ENCODE measurements at regions not wholly inside any gene's neighbourhood (a gene's known extent, or its start where the extent isn't known, plus 50 kb on each side); places are given as distances from the start of the nearest gene placed in this dataset.

GRCh38 chr14:47744155-47744554 lies 68.8 kb upstream of the MDGA2 start:
- DNase-seq: no peak

- DNase-seq: no peak
Observed at GRCh38 chr14:47739541-47739940, 64.1 kb upstream of the MDGA2 start.

- no peak for DNase-seq
Observed at GRCh38 chr14:47730296-47730695, 54.9 kb upstream of the MDGA2 start.
